ENCODE measurements at regions not wholly inside any gene's neighbourhood (a gene's known extent, or its start where the extent isn't known, plus 50 kb on each side); places are given as distances from the start of the nearest gene placed in this dataset.

- intact Hi-C loops (cut with DNase I), result no loop called here
Observed at GRCh38 chrX:45344594-45344993, 143.9 kb upstream of the DIPK2B start.

DNA sequence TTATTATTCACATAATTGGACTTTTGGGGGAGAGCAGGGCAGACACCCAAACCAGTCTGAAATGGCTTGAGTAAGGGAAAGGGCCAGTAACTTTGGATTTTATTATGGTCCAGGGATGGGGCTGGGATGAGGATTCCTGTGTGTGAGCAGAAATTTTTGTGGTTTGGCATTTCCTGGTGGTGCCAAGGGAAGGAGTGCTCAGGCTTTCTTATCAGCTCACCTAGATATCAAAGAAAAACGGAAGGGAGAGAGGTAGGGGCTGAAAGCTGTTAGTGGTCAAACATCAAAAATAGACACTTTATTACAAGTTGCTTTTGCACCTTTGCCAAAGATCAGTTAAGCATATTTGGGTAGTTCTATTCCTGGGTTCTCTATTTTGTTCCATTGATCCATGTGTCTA is 128.5 kb upstream of the DIPK2B start:
- TF ChIP-seq, protein P1, sequence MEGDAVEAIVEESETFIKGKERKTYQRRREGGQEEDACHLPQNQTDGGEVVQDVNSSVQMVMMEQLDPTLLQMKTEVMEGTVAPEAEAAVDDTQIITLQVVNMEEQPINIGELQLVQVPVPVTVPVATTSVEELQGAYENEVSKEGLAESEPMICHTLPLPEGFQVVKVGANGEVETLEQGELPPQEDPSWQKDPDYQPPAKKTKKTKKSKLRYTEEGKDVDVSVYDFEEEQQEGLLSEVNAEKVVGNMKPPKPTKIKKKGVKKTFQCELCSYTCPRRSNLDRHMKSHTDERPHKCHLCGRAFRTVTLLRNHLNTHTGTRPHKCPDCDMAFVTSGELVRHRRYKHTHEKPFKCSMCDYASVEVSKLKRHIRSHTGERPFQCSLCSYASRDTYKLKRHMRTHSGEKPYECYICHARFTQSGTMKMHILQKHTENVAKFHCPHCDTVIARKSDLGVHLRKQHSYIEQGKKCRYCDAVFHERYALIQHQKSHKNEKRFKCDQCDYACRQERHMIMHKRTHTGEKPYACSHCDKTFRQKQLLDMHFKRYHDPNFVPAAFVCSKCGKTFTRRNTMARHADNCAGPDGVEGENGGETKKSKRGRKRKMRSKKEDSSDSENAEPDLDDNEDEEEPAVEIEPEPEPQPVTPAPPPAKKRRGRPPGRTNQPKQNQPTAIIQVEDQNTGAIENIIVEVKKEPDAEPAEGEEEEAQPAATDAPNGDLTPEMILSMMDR (IDR thresholded peaks at IDR 0.05), result no peak
- no peak for DNase-seq
- no peak overlapping the region for H3K4me3 ChIP-seq
- ATAC-seq, result no peak
- intact Hi-C loops (cut with DNase I), result no loop called here
- no peaks in the 10 kb centered on the region for H3K9me3 ChIP-seq
- H3K27ac ChIP-seq, result no peak overlapping the region
- no peaks in the 10 kb centered on the region for H3K4me1 ChIP-seq
- no peaks in the 10 kb centered on the region for H3K27me3 ChIP-seq
- H3K36me3 ChIP-seq, result no peaks in the 10 kb centered on the region

More at GRCh38 chrX:45344594-45344993, 143.9 kb upstream of the DIPK2B start:
- ATAC-seq (no peak), DNase-seq (no peak)
- H3K36me3 ChIP-seq, result no peaks in the 10 kb centered on the region
- H3K27me3 ChIP-seq, result no peaks in the 10 kb centered on the region
- no peaks in the 10 kb centered on the region for H3K9me3 ChIP-seq
- no peak overlapping the region for H3K27ac ChIP-seq
- no peaks in the 10 kb centered on the region for H3K4me1 ChIP-seq
- TF ChIP-seq, protein P1 (IDR thresholded peaks at IDR 0.05), result no peak
- H3K4me3 ChIP-seq, result no peak overlapping the region

DNA sequence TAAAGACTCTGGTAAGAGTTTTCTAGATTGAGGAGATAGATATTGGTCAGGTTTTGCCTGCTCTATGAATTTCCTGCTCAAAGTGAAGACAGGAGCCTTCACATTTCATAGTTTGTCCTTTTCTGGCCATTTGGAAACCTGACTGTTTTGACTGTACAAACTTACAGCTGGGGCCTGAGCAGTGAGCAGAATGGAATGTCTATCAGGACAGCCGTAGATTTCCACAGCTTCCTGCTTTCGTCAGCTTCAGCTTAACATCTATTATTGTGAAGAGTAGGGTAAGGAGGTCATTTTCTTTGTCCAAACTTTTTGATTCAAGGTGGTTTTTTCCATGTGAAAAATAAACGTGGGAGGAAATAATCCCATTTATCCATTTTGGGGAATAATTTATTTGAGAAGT is 124.3 kb upstream of the DIPK2B start:
- TF ChIP-seq, protein P1 (IDR thresholded peaks at IDR 0.05), result no peak
- Histone ChIP-seq H3K27me3 (no peaks in the 10 kb centered on the region), H3K27ac (no peak overlapping the region), H3K4me1 (no peaks in the 10 kb centered on the region), H3K9me3 (no peaks in the 10 kb centered on the region), H3K4me3 (no peak overlapping the region), H3K36me3 (no peaks in the 10 kb centered on the region)
- DNase-seq, result no peak
- intact Hi-C loops (cut with DNase I), result no loop called here
- ATAC-seq, result no peak

- intact Hi-C loops (cut with DNase I), result no loop called here
- DNase-seq, result no peak
- no peaks in the 10 kb centered on the region for H3K27me3 ChIP-seq
- H3K27ac ChIP-seq, result no peak overlapping the region
- TF ChIP-seq, protein P1 (IDR thresholded peaks at IDR 0.05), result no peak
- no peaks in the 10 kb centered on the region for H3K36me3 ChIP-seq
- ATAC-seq, result no peak
- H3K4me3 ChIP-seq, result no peak overlapping the region
- H3K4me1 ChIP-seq, result no peaks in the 10 kb centered on the region
- no peaks in the 10 kb centered on the region for H3K9me3 ChIP-seq
Observed at GRCh38 chrX:45323387-45323786, 122.7 kb upstream of the DIPK2B start.

DNA sequence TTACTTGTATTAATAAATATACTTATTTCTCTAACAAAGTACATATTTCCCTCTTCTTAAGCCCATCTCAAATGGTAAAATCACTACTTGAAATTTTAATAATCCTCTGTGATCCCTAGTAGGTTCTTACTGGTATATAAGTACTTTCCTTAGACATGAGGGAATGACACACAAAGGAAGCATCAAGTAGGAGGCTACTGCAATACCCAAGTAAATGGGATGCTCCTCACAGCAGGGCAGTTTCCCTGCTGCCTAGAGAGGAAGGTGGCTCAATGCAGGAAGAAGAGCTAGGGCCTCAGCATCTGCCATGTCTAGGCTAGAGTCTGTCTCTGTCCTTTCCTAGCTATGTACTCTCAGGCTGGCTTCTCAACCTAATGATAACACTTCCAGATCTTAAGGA is 122.1 kb upstream of the DIPK2B start:
- DNase-seq (no peak), ATAC-seq (no peak)
- no peaks in the 10 kb centered on the region for H3K9me3 ChIP-seq
- H3K4me1 ChIP-seq, result no peaks in the 10 kb centered on the region
- no peaks in the 10 kb centered on the region for H3K27me3 ChIP-seq
- no peaks in the 10 kb centered on the region for H3K36me3 ChIP-seq
- intact Hi-C loops (cut with DNase I), result no loop called here
- TF ChIP-seq, protein P1 (IDR thresholded peaks at IDR 0.05), result no peak
- H3K27ac ChIP-seq, result no peak overlapping the region
- H3K4me3 ChIP-seq, result no peak overlapping the region

- TF ChIP-seq, protein P1 (IDR thresholded peaks at IDR 0.05), result peak; percentile 41
- ATAC-seq (peak; percentile 70), DNase-seq (no peak)
- H3K4me3 ChIP-seq, result no peak overlapping the region
- no peaks in the 10 kb centered on the region for H3K9me3 ChIP-seq
- no peaks in the 10 kb centered on the region for H3K36me3 ChIP-seq
- H3K27ac ChIP-seq, result no peak overlapping the region
- intact Hi-C loops (cut with DNase I), result no loop called here
- no peaks in the 10 kb centered on the region for H3K4me1 ChIP-seq
- H3K27me3 ChIP-seq, result no peaks in the 10 kb centered on the region
Observed at GRCh38 chrX:45322382-45322781, 121.7 kb upstream of the DIPK2B start.

All from upper lobe of right lung (tissue), 1 donor.